Neuronal stem cell (in vitro differentiated cells): ENCODE measurements at regions not wholly inside any gene's neighbourhood (a gene's known extent, or its start where the extent isn't known, plus 50 kb on each side); places are given as distances from the start of the nearest gene placed in this dataset.

ENCODE experiments used
- DNase-seq: peaks from one replicate; pipeline ENCODE4 v3.0.0-alpha.2; 2013; ENCODE audit warnings: low spot score
- H2AFZ ChIP-seq: one replicate; pipeline ENCODE4 v1.6.1; 2013; ENCODE audit warnings: mild to moderate bottlenecking, low read length, inconsistent platforms
- H2AK5ac ChIP-seq: 2 replicates; pipeline ENCODE4 v1.6.1; 2013; ENCODE audit warnings: low read depth, mild to moderate bottlenecking, inconsistent platforms, low read length, moderate library complexity, mixed read lengths
- H2BK120ac ChIP-seq: 2 replicates; pipeline ENCODE4 v1.6.1; 2013; ENCODE audit warnings: low read depth, mild to moderate bottlenecking, inconsistent platforms, low read length, moderate library complexity, mixed read lengths
- H2BK12ac ChIP-seq: one replicate; pipeline ENCODE4 v1.6.1; 2013; ENCODE audit warnings: low read length, inconsistent platforms
- H2BK15ac ChIP-seq: 2 replicates; pipeline ENCODE4 v1.6.1; 2013; ENCODE audit warnings: mild to moderate bottlenecking, low read length, inconsistent platforms, mixed read lengths
- H2BK5ac ChIP-seq: one replicate; pipeline ENCODE4 v1.6.1; 2013; ENCODE audit warnings: inconsistent platforms, mild to moderate bottlenecking, low read length, moderate library complexity
- H3K14ac ChIP-seq: one replicate; pipeline ENCODE4 v1.6.1; 2013; ENCODE audit warnings: low read length, inconsistent platforms
- H3K18ac ChIP-seq: 2 replicates; pipeline ENCODE4 v1.6.1; 2013; ENCODE audit warnings: low read length, inconsistent platforms
- H3K23ac ChIP-seq: 2 replicates; pipeline ENCODE4 v1.6.1; 2013; ENCODE audit warnings: low read depth, mild to moderate bottlenecking, mixed read lengths, low read length, inconsistent platforms; ENCODE audit not compliant: poor library complexity
- H3K27ac ChIP-seq: replicated peaks from 3 replicates; pipeline ENCODE4 v1.5.1; 2013; ENCODE audit warnings: low read length, inconsistent platforms
- H3K27me3 ChIP-seq, 3 experiments: 2 replicates each; pipeline ENCODE4 v1.6.1; 2013; ENCODE audit warnings: low read length in 3 of 3, mild to moderate bottlenecking in 2 of 3, inconsistent platforms in 1 of 3, low read depth in 1 of 3, mixed read lengths in 1 of 3, moderate library complexity in 1 of 3; ENCODE audit not compliant: control insufficient read depth in 3 of 3, insufficient read depth in 3 of 3
- H3K36me3 ChIP-seq, 2 donors: replicated peaks in 1 of 2; 2 replicates each; pipeline ENCODE4 v1.6.1; 2013; ENCODE audit warnings: low read length in 2 of 2; ENCODE audit not compliant: control insufficient read depth in 2 of 2, insufficient read depth in 2 of 2
- H3K4ac ChIP-seq: 2 replicates; pipeline ENCODE4 v1.6.1; 2013; ENCODE audit warnings: inconsistent platforms, mild to moderate bottlenecking, low read length, moderate library complexity
- H3K4me1 ChIP-seq, 2 donors: 1 replicate in 1 of 2; 2 replicates in 1 of 2; pipeline ENCODE4 v1.6.1; 2013; ENCODE audit warnings: low read length in 2 of 2, low read depth in 1 of 2; ENCODE audit not compliant: control insufficient read depth in 2 of 2, insufficient read depth in 1 of 2
- H3K4me2 ChIP-seq: one replicate; pipeline ENCODE4 v1.6.1; 2013; ENCODE audit warnings: mild to moderate bottlenecking, low read length, inconsistent platforms; ENCODE audit not compliant: insufficient read depth, poor library complexity, severe bottlenecking
- H3K4me3 ChIP-seq, 2 donors: 2 replicates each; pipeline ENCODE4 v1.5.1; 2013; ENCODE audit warnings: low read length in 2 of 2, mild to moderate bottlenecking in 2 of 2, inconsistent platforms in 1 of 2, moderate library complexity in 1 of 2
- H3K79me1 ChIP-seq: one replicate; pipeline ENCODE4 v1.6.1; 2013; ENCODE audit warnings: low read depth, mild to moderate bottlenecking, inconsistent platforms, low read length, moderate library complexity
- H3K9ac ChIP-seq: one replicate; pipeline ENCODE4 v1.6.1; 2013; ENCODE audit warnings: mild to moderate bottlenecking, low read depth, low read length, inconsistent platforms; ENCODE audit not compliant: poor library complexity
- H3K9me3 ChIP-seq, 2 donors: replicated peaks in 1 of 2; 2 replicates each; pipeline versions ENCODE3 to v1.6.1; 2013; ENCODE audit warnings: low read length in 2 of 2, mild to moderate bottlenecking in 2 of 2, inconsistent platforms in 1 of 2, low read depth in 1 of 2, mixed read lengths in 1 of 2, moderate library complexity in 1 of 2; ENCODE audit not compliant: control insufficient read depth in 2 of 2, insufficient read depth in 1 of 2
- H4K8ac ChIP-seq: one replicate; pipeline ENCODE4 v1.6.1; 2013; ENCODE audit warnings: low read depth, mild to moderate bottlenecking, inconsistent platforms, low read length, moderate library complexity
- H4K91ac ChIP-seq: one replicate; pipeline ENCODE4 v1.6.1; 2013; ENCODE audit warnings: low read length, low read depth, mild to moderate bottlenecking, inconsistent platforms; ENCODE audit not compliant: poor library complexity
- WGBS, 2 donors: extraction: QIAGEN DNeasy Blood & Tissue Kit; methylation state at CpG; one replicate each; pipeline ENCODE4 v1.1.7; 2013; ENCODE audit warnings: missing lambda C conversion rate in 2 of 2, mixed read lengths in 1 of 2; ENCODE audit not compliant: insufficient read length in 2 of 2, insufficient replicate concordance in 1 of 2; ENCODE audit errors: extremely low coverage in 2 of 2; 5-methylcytosine and 5-hydroxymethylcytosine counted together

- Histone ChIP-seq H3K27me3 (no peaks in the 10 kb centered on the region), H4K8ac (no peak overlapping the region), H3K9me3 (peaks cover 2 to 4% of the 10 kb centered on the region in 2 donors), H3K27ac (no peak overlapping the region), H2AK5ac (no peak overlapping the region), H2BK15ac (no peak overlapping the region), H3K23ac (no peak overlapping the region), H3K14ac (no peak overlapping the region), H3K4me2 (no peak overlapping the region), H2BK5ac (no peak overlapping the region), H3K4ac (no peak overlapping the region), H2BK120ac (no peak overlapping the region), H3K18ac (no peak overlapping the region), H3K9ac (no peak overlapping the region), H2BK12ac (no peak overlapping the region), H3K4me1 (no peaks in the 10 kb centered on the region), H4K91ac (no peak overlapping the region), H3K79me1 (no peaks in the 10 kb centered on the region), H3K4me3 (no peak overlapping the region), H2AFZ (no peak overlapping the region), H3K36me3 (no peaks in the 10 kb centered on the region)
- no peak for DNase-seq
- WGBS, 2 donors: no CpG with 5 or more reads among the region's 12 CpGs
Measured at GRCh38 chr6:103677290-103677689, 1182.4 kb downstream of the HACE1 start.

- peak overlapping the region; percentile 43 for H2AFZ ChIP-seq
- no peaks in the 10 kb centered on the region for H3K27me3 ChIP-seq
- H3K4me1 ChIP-seq: no peaks in the 10 kb centered on the region
- no peak overlapping the region for H2AK5ac ChIP-seq
- no peak for DNase-seq
- no peaks in the 10 kb centered on the region for H3K79me1 ChIP-seq
- H3K9me3 ChIP-seq: peaks cover 2 to 4% of the 10 kb centered on the region in 2 donors
- no peak overlapping the region for H2BK5ac ChIP-seq
- H2BK15ac ChIP-seq: no peak overlapping the region
- H3K23ac ChIP-seq: no peak overlapping the region
- H3K18ac ChIP-seq: no peak overlapping the region
- WGBS, 2 donors: no CpG with 5 or more reads among the region's 1 CpG
- H3K14ac ChIP-seq: no peak overlapping the region
- H4K91ac ChIP-seq: no peak overlapping the region
- no peak overlapping the region for H3K4ac ChIP-seq
- no peaks in the 10 kb centered on the region for H3K36me3 ChIP-seq
- H3K4me3 ChIP-seq: no peak overlapping the region
- H2BK120ac ChIP-seq: no peak overlapping the region
- no peak overlapping the region for H4K8ac ChIP-seq
- no peak overlapping the region for H3K4me2 ChIP-seq
- no peak overlapping the region for H3K9ac ChIP-seq
- no peak overlapping the region for H2BK12ac ChIP-seq
- no peak overlapping the region for H3K27ac ChIP-seq
Measured at GRCh38 chr6:103675807-103676406, 1183.8 kb downstream of the HACE1 start.

GRCh38 chr6:103674790-103675189, 1184.9 kb downstream of the HACE1 start:
- Histone ChIP-seq H4K91ac (no peak overlapping the region), H3K27ac (no peak overlapping the region), H3K4ac (no peak overlapping the region), H2BK15ac (no peak overlapping the region), H3K27me3 (no peaks in the 10 kb centered on the region), H3K18ac (no peak overlapping the region), H3K79me1 (no peaks in the 10 kb centered on the region), H2AK5ac (no peak overlapping the region), H3K14ac (no peak overlapping the region), H4K8ac (no peak overlapping the region), H3K9me3 (peaks cover 2 to 4% of the 10 kb centered on the region in 2 donors), H2BK5ac (no peak overlapping the region), H2AFZ (no peak overlapping the region), H2BK12ac (no peak overlapping the region), H3K9ac (no peak overlapping the region), H2BK120ac (no peak overlapping the region), H3K4me3 (no peak overlapping the region), H3K4me2 (no peak overlapping the region), H3K23ac (no peak overlapping the region), H3K4me1 (no peaks in the 10 kb centered on the region), H3K36me3 (no peaks in the 10 kb centered on the region)
- no peak for DNase-seq

- no peak for DNase-seq
- H3K9ac ChIP-seq: no peak overlapping the region
- no peaks in the 10 kb centered on the region for H3K4me1 ChIP-seq
Measured at GRCh38 chr6:103672169-103672568, 1187.5 kb downstream of the HACE1 start.

More at GRCh38 chr6:103672169-103672568, 1187.5 kb downstream of the HACE1 start:
- Histone ChIP-seq H2BK5ac (no peak overlapping the region), H4K91ac (no peak overlapping the region), H2BK120ac (no peak overlapping the region), H3K27me3 (no peaks in the 10 kb centered on the region), H2BK15ac (no peak overlapping the region), H3K4me2 (no peak overlapping the region), H3K4ac (no peak overlapping the region), H3K79me1 (no peaks in the 10 kb centered on the region), H3K9me3 (peaks cover 0 to under 1% of the 10 kb centered on the region in 2 donors), H3K27ac (no peak overlapping the region), H3K23ac (no peak overlapping the region), H2AK5ac (no peak overlapping the region), H2BK12ac (no peak overlapping the region), H3K18ac (no peak overlapping the region), H3K4me3 (no peak overlapping the region), H4K8ac (no peak overlapping the region), H3K14ac (no peak overlapping the region), H3K36me3 (no peaks in the 10 kb centered on the region), H2AFZ (no peak overlapping the region)
- no CpG with 5 or more reads among the region's 1 CpG for WGBS, 2 donors
